Hematopoietic multipotent progenitor cell (in vitro differentiated cells): ENCODE measurements at regions not wholly inside any gene's neighbourhood (a gene's known extent, or its start where the extent isn't known, plus 50 kb on each side); places are given as distances from the start of the nearest gene placed in this dataset.
"Not testable (repeated sequence)": the region's sequence is repeated elsewhere in the genome, so short reads cannot be mapped to it uniquely, and the experiment has no call there.

Source experiments
- DNase-seq, 3 donors: peaks; one replicate each; pipeline ENCODE4 v3.0.0-alpha.2; 2011 to 2015; ENCODE audit warnings: low read depth in 2 of 3, low spot score in 2 of 3

GRCh38 chr3:144948711-144949110 is 977.1 kb downstream of the DIPK2A start:
- DNase-seq: no peak

DNA sequence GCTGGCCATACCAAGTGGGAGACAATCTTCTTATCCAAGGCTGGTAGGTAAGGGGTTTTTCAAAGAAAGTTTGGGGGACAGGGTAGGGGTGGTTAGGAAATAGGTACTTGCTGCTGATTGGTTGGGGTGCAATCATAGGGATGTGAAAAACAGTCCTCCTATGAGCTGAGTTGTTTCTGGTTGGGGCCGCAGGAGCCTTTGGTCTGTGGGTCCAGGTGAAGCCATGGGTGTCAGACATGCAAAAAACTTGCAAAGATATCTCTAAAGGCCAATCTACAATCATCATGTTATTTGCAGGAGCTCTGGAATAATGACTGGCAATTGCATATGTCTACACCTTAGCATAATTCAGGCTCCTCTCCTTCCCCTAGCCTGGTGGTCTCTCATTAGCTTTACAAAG is 982.3 kb downstream of the DIPK2A start:
- no peak for DNase-seq

DNA sequence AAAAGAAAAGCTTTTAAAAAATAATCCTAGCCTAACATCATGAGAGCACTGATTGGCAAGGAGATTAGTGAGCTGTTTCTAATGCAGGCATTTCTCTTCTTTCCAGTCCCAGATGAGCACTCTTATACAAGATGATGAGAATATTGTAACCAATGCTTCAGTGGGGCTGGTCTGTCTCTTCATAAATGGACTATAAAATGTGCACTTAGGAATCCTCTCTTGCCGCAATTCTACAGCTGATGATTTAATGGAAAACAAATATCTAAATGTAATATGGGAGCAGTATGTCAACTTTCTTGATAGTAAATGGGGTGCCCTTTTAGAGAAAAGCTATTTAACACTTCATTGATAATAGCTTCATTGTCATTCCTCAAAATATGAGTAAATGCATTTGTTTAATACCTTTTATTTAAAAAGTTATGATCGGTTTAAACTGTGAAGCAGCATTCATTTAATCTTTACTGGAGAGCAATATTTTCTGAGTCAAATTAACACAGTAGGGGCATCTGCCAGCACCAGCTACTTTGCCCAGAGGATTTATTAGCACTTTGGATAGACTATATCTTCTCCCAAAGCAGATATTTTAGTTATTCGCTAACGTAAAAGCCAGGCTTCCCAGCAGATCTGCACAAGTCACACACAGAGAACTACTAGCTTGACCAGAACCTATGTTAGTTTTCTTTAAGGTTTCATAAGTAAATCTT is 985.9 kb downstream of the DIPK2A start:
- no peak for DNase-seq

- no peak for DNase-seq
Observed at GRCh38 chr3:144963810-144964209, 992.2 kb downstream of the DIPK2A start.

GRCh38 chr3:144966560-144966959 is 994.9 kb downstream of the DIPK2A start:
- DNase-seq: no peak

GRCh38 chr3:144968750-144969350 is 997.2 kb downstream of the DIPK2A start:
- DNase-seq: no peak

GRCh38 chr3:144984481-144984880 is 1012.9 kb downstream of the DIPK2A start:
- DNase-seq: not testable (repeated sequence)

GRCh38 chr3:144989807-144990206 is 1018.2 kb downstream of the DIPK2A start:
- DNase-seq: no peak

- no peak for DNase-seq
Observed at GRCh38 chr3:144995856-144996255, 1024.2 kb downstream of the DIPK2A start.

GRCh38 chr3:145005427-145005826 is 1033.8 kb downstream of the DIPK2A start:
- no peak for DNase-seq

- DNase-seq: no peak
Observed at GRCh38 chr3:145006271-145006670, 1034.6 kb downstream of the DIPK2A start.

- no peak for DNase-seq
Observed at GRCh38 chr3:145013931-145014330, 1042.3 kb downstream of the DIPK2A start.

GRCh38 chr3:145015253-145015652 is 1043.6 kb downstream of the DIPK2A start:
- no peak for DNase-seq

- no peak for DNase-seq
Observed at GRCh38 chr3:145017959-145018358, 1046.3 kb downstream of the DIPK2A start.

DNA sequence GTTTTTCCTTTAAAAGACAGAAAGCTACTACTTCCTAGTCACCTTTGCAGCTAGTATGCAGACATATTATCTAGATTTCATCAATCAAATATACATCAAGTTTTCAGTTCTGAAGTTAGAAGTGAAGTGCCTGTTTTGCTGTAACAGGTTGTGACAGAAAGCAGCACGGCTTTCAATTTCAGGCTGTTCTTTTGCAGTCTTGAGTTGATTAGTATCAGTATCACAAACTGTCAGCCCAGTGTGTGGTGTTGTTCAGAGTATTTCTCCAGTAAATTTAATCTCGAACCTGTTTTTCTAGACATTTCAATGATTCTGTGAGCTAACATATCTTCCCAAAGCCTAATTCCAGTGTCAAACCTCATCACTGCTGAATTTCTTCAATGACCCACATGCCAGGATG is 1050.8 kb downstream of the DIPK2A start:
- no peak for DNase-seq

- no peak for DNase-seq
Observed at GRCh38 chr3:145024700-145025099, 1053.1 kb downstream of the DIPK2A start.

- DNase-seq: not testable (repeated sequence)
Observed at GRCh38 chr3:145027186-145027585, 1055.6 kb downstream of the DIPK2A start.

GRCh38 chr3:145032791-145033190 is 1061.2 kb downstream of the DIPK2A start:
- no peak for DNase-seq

- no peak for DNase-seq
Observed at GRCh38 chr3:145035682-145036081, 1064.1 kb downstream of the DIPK2A start.

DNA sequence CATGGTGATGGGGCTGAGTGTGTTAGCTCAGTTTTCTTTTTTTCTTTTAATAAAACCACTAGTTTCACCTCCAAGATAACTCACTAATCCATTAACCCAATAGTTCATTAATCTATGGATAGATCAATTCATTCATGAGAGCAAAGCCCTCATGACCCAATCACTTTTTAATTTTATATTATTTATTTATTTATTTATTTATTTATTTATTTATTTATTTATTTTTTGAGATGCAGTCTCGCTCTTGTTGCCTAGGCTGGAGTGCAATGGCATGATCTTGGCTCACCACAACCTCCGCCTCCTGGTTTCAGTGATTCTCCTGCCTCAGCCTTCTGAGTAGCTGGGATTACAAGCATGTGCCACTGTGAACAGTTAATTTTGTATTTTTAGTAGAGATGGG is 1082.4 kb downstream of the DIPK2A start:
- DNase-seq: not testable (repeated sequence)

- no peak for DNase-seq
Observed at GRCh38 chr3:145055375-145056076, 1083.9 kb downstream of the DIPK2A start.

DNA sequence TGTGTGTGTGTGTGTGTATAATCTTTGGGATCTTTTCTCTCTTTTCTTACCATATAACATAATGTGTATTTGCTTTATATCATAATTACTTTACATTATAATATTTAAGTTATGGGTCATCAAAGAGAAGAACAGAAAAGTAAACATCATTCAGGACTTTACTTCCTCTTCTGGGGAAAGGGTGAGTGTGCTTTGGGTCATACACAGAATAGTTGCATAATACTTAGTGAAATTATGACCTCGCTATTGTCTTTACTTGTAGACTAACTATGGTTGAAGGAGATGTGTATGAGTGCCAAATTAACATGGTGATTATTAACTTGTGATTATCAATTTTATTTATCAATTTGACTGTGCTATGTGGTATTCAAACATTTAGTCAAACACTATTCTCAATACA is 1086.9 kb downstream of the DIPK2A start:
- DNase-seq: no peak
